ENCODE measurements at regions not wholly inside any gene's neighbourhood (a gene's known extent, or its start where the extent isn't known, plus 50 kb on each side); places are given as distances from the start of the nearest gene placed in this dataset.

DNA sequence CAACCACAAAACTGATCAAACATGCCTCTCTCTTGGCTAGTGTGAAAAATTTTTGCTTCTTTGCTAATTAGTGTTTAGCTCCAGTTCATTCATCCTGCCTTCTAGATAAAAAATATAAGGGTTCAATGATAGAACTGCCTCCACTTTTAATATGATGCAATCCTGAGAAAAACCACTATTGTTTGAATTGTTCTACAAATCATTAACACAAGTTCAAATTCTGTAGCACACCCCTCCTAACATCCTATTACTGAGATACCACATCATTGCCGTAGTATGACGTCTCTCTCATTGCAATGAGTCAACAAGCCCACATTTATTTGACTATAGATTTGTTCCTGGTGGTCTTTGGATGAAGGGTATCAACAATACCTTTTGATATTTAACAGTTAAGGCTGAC lies 365.8 kb upstream of the OPRM1 start:
- 86 to 95% methylated on average over 2 of the region's 2 CpGs for WGBS, 2 experiments
- Histone ChIP-seq H3K4me3 (ENCODE audit: insufficient read depth, low read depth, low read length) (no peak overlapping the region), H3K4me1 (ENCODE audit: control insufficient read depth, insufficient read depth, low read length) (no peaks in the 10 kb centered on the region)

GRCh38 chr6:153670403-153671026 lies 368.5 kb upstream of the OPRM1 start:
- 96 to 99% methylated on average over 3 to 4 of the region's 4 CpGs for WGBS, 2 experiments
- no peaks in the 10 kb centered on the region for H3K4me1 ChIP-seq (ENCODE audit: control insufficient read depth, insufficient read depth, low read length)
- no peaks in the 10 kb centered on the region for H3K36me3 ChIP-seq (ENCODE audit: control insufficient read depth, insufficient read depth, low read length)
- no peaks in the 10 kb centered on the region for H3K27me3 ChIP-seq (ENCODE audit: control insufficient read depth, insufficient read depth, low read length, poor library complexity, severe bottlenecking)
- no peaks in the 10 kb centered on the region for H3K9me3 ChIP-seq (ENCODE audit: control insufficient read depth, low read length)
- H3K4me3 ChIP-seq (ENCODE audit: insufficient read depth, low read depth, low read length) = no peak overlapping the region
- no peak overlapping the region for H3K27ac ChIP-seq (ENCODE audit: insufficient read depth, low read depth, low read length, poor library complexity, severe bottlenecking)

More for the DNA sequence above, 365.8 kb upstream of the OPRM1 start:
- no peaks in the 10 kb centered on the region for H3K27me3 ChIP-seq (ENCODE audit: control insufficient read depth, insufficient read depth, low read length, poor library complexity, severe bottlenecking)
- H3K27ac ChIP-seq (ENCODE audit: insufficient read depth, low read depth, low read length, poor library complexity, severe bottlenecking) = no peak overlapping the region
- no peaks in the 10 kb centered on the region for H3K36me3 ChIP-seq (ENCODE audit: control insufficient read depth, insufficient read depth, low read length)
- no peaks in the 10 kb centered on the region for H3K9me3 ChIP-seq (ENCODE audit: control insufficient read depth, low read length)

- no peak overlapping the region for H3K27ac ChIP-seq (ENCODE audit: insufficient read depth, low read depth, low read length, poor library complexity, severe bottlenecking)
- H3K9me3 ChIP-seq (ENCODE audit: control insufficient read depth, low read length) = no peaks in the 10 kb centered on the region
- H3K4me1 ChIP-seq (ENCODE audit: control insufficient read depth, insufficient read depth, low read length) = no peaks in the 10 kb centered on the region
- H3K36me3 ChIP-seq (ENCODE audit: control insufficient read depth, insufficient read depth, low read length) = no peaks in the 10 kb centered on the region
- H3K4me3 ChIP-seq (ENCODE audit: insufficient read depth, low read depth, low read length) = no peak overlapping the region
- H3K27me3 ChIP-seq (ENCODE audit: control insufficient read depth, insufficient read depth, low read length, poor library complexity, severe bottlenecking) = no peaks in the 10 kb centered on the region
- 90 to 97% methylated on average over 1 of the region's 1 CpG for WGBS, 2 experiments
These were observed 370.3 kb upstream of the OPRM1 start for GRCh38 chr6:153668758-153669157.

GRCh38 chr6:153662982-153663381 lies 376.1 kb upstream of the OPRM1 start:
- WGBS, 2 experiments = 86 to 91% methylated on average over 1 of the region's 1 CpG

DNA sequence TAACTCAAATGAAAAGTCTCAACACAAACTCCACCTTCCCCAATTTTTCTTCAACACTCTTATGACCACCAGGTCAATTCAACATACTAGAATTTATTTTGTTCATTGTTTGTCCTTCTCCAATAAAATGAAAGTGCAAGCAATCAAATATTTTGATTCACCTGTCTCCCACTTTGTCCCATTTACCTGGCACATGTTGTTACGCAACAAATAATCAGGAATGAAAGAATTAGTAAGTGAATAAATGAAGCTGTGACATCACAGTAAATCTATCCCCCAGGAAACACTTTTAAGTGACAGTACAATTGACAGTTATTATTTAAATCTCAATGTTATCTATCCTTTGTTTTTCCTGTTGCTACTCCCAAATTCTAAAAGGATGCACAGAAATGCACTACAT lies 393.7 kb upstream of the OPRM1 start:
- no peaks in the 10 kb centered on the region for H3K9me3 ChIP-seq (ENCODE audit: control insufficient read depth, low read length)
- no peak overlapping the region for H3K27ac ChIP-seq (ENCODE audit: insufficient read depth, low read depth, low read length, poor library complexity, severe bottlenecking)
- no peaks in the 10 kb centered on the region for H3K36me3 ChIP-seq (ENCODE audit: control insufficient read depth, insufficient read depth, low read length)
- H3K4me3 ChIP-seq (ENCODE audit: insufficient read depth, low read depth, low read length) = no peak overlapping the region
- no peaks in the 10 kb centered on the region for H3K4me1 ChIP-seq (ENCODE audit: control insufficient read depth, insufficient read depth, low read length)
- 100% methylated on average over 1 of the region's 1 CpG; no CpG with 5 or more reads in 1 of the 2 experiments for WGBS, 2 experiments
- H3K27me3 ChIP-seq (ENCODE audit: control insufficient read depth, insufficient read depth, low read length, poor library complexity, severe bottlenecking) = no peaks in the 10 kb centered on the region

More at GRCh38 chr6:153662982-153663381, 376.1 kb upstream of the OPRM1 start:
- no peaks in the 10 kb centered on the region for H3K4me1 ChIP-seq (ENCODE audit: control insufficient read depth, insufficient read depth, low read length)
- H3K36me3 ChIP-seq (ENCODE audit: control insufficient read depth, insufficient read depth, low read length) = no peaks in the 10 kb centered on the region
- H3K9me3 ChIP-seq (ENCODE audit: control insufficient read depth, low read length) = no peaks in the 10 kb centered on the region
- H3K27ac ChIP-seq (ENCODE audit: insufficient read depth, low read depth, low read length, poor library complexity, severe bottlenecking) = no peak overlapping the region
- no peak overlapping the region for H3K4me3 ChIP-seq (ENCODE audit: insufficient read depth, low read depth, low read length)
- no peaks in the 10 kb centered on the region for H3K27me3 ChIP-seq (ENCODE audit: control insufficient read depth, insufficient read depth, low read length, poor library complexity, severe bottlenecking)

- no peaks in the 10 kb centered on the region for H3K4me1 ChIP-seq (ENCODE audit: control insufficient read depth, insufficient read depth, low read length)
- H3K9me3 ChIP-seq (ENCODE audit: control insufficient read depth, low read length) = no peaks in the 10 kb centered on the region
- WGBS, 2 experiments = 89 to 100% methylated on average over 1 of the region's 1 CpG
- H3K36me3 ChIP-seq (ENCODE audit: control insufficient read depth, insufficient read depth, low read length) = no peaks in the 10 kb centered on the region
- no peak overlapping the region for H3K27ac ChIP-seq (ENCODE audit: insufficient read depth, low read depth, low read length, poor library complexity, severe bottlenecking)
- no peaks in the 10 kb centered on the region for H3K27me3 ChIP-seq (ENCODE audit: control insufficient read depth, insufficient read depth, low read length, poor library complexity, severe bottlenecking)
- H3K4me3 ChIP-seq (ENCODE audit: insufficient read depth, low read depth, low read length) = no peak overlapping the region
These were observed 395.0 kb upstream of the OPRM1 start for GRCh38 chr6:153644000-153644399.

- H3K27ac ChIP-seq (ENCODE audit: insufficient read depth, low read depth, low read length, poor library complexity, severe bottlenecking) = no peak overlapping the region
- no peaks in the 10 kb centered on the region for H3K27me3 ChIP-seq (ENCODE audit: control insufficient read depth, insufficient read depth, low read length, poor library complexity, severe bottlenecking)
- no peaks in the 10 kb centered on the region for H3K4me1 ChIP-seq (ENCODE audit: control insufficient read depth, insufficient read depth, low read length)
- no peaks in the 10 kb centered on the region for H3K36me3 ChIP-seq (ENCODE audit: control insufficient read depth, insufficient read depth, low read length)
- H3K4me3 ChIP-seq (ENCODE audit: insufficient read depth, low read depth, low read length) = no peak overlapping the region
- H3K9me3 ChIP-seq (ENCODE audit: control insufficient read depth, low read length) = no peaks in the 10 kb centered on the region
These were observed 404.6 kb upstream of the OPRM1 start for GRCh38 chr6:153634416-153634815.

DNA sequence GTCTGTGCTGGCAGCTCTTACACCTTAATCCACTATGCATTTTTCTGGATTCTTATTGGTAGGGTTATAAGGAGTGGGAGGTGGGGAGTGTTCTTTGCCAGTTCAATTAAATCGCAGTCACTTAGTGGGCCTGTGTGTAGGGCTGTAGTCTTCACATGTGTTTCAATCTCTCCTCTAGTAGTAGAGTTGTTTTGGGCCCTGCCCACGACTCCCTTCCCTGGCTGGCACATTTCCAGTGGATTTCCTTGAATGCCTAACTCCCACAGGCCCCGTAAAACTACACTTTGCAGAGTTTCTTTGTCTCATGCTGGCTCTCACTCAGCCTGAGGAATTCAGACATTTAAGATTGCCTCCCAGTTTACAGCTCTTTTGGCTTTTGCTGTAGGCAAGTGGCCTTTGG lies 414.0 kb upstream of the OPRM1 start:
- Histone ChIP-seq H3K27ac (ENCODE audit: insufficient read depth, low read depth, low read length, poor library complexity, severe bottlenecking) (no peak overlapping the region), H3K4me3 (ENCODE audit: insufficient read depth, low read depth, low read length) (no peak overlapping the region)
- WGBS, 2 experiments = 67 to 70% methylated on average over 3 of the region's 3 CpGs

DNA sequence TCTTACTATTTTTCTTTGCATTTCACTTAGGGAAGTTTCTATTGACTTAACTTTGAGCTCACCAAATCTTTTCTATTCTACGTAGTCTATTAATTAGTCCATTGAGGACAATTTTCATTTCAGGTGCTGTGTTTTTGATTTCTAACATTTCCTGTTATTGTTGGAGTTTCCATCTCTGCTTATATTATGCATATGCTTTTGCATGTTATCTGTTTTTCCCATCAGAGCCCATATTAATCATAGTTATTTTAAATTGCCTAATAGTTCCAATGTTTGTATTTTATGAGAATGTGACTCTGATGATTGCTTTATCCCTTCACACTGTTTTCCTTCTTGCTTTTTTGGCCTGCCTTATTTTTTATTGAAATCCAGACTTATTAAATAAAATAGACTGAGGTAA lies 414.5 kb upstream of the OPRM1 start:
- Histone ChIP-seq H3K4me1 (ENCODE audit: control insufficient read depth, insufficient read depth, low read length) (no peaks in the 10 kb centered on the region), H3K36me3 (ENCODE audit: control insufficient read depth, insufficient read depth, low read length) (no peaks in the 10 kb centered on the region), H3K9me3 (ENCODE audit: control insufficient read depth, low read length) (no peaks in the 10 kb centered on the region), H3K27ac (ENCODE audit: insufficient read depth, low read depth, low read length, poor library complexity, severe bottlenecking) (no peak overlapping the region), H3K27me3 (ENCODE audit: control insufficient read depth, insufficient read depth, low read length, poor library complexity, severe bottlenecking) (no peaks in the 10 kb centered on the region), H3K4me3 (ENCODE audit: insufficient read depth, low read depth, low read length) (no peak overlapping the region)
- WGBS, 2 experiments = 100% methylated on average over 1 of the region's 1 CpG

More for the DNA sequence above, 414.0 kb upstream of the OPRM1 start:
- no peaks in the 10 kb centered on the region for H3K36me3 ChIP-seq (ENCODE audit: control insufficient read depth, insufficient read depth, low read length)
- H3K9me3 ChIP-seq (ENCODE audit: control insufficient read depth, low read length) = no peaks in the 10 kb centered on the region
- H3K27me3 ChIP-seq (ENCODE audit: control insufficient read depth, insufficient read depth, low read length, poor library complexity, severe bottlenecking) = no peaks in the 10 kb centered on the region
- H3K4me1 ChIP-seq (ENCODE audit: control insufficient read depth, insufficient read depth, low read length) = no peaks in the 10 kb centered on the region

- H3K36me3 ChIP-seq (ENCODE audit: control insufficient read depth, insufficient read depth, low read length) = no peaks in the 10 kb centered on the region
- WGBS, 2 experiments = 92 to 100% methylated on average over 1 of the region's 2 CpGs
- no peak overlapping the region for H3K4me3 ChIP-seq (ENCODE audit: insufficient read depth, low read depth, low read length)
- no peaks in the 10 kb centered on the region for H3K4me1 ChIP-seq (ENCODE audit: control insufficient read depth, insufficient read depth, low read length)
- no peaks in the 10 kb centered on the region for H3K9me3 ChIP-seq (ENCODE audit: control insufficient read depth, low read length)
- no peaks in the 10 kb centered on the region for H3K27me3 ChIP-seq (ENCODE audit: control insufficient read depth, insufficient read depth, low read length, poor library complexity, severe bottlenecking)
- no peak overlapping the region for H3K27ac ChIP-seq (ENCODE audit: insufficient read depth, low read depth, low read length, poor library complexity, severe bottlenecking)
These were observed 415.5 kb upstream of the OPRM1 start for GRCh38 chr6:153623496-153623895.

DNA sequence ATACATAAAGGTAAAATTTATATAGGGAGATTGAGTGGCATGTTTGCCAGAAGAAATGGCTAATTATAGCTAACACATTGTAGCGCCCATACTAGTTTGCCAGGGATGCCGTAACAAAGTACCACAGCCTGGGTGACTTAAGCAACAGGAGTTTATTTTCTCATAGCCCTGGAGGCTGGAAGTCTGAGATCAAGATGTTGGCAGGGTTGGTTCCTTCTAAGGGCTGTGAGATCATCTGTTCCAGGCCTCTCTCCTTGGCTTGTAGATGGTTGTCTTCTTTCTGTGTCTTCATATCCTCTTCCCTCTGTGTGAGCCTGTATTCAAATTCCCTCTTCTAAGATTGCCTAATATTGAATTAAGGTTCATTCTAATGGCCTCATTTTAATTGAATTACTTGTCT lies 417.5 kb upstream of the OPRM1 start:
- Histone ChIP-seq H3K4me1 (ENCODE audit: control insufficient read depth, insufficient read depth, low read length) (no peaks in the 10 kb centered on the region), H3K27me3 (ENCODE audit: control insufficient read depth, insufficient read depth, low read length, poor library complexity, severe bottlenecking) (no peaks in the 10 kb centered on the region), H3K4me3 (ENCODE audit: insufficient read depth, low read depth, low read length) (no peak overlapping the region), H3K27ac (ENCODE audit: insufficient read depth, low read depth, low read length, poor library complexity, severe bottlenecking) (no peak overlapping the region), H3K36me3 (ENCODE audit: control insufficient read depth, insufficient read depth, low read length) (no peaks in the 10 kb centered on the region), H3K9me3 (ENCODE audit: control insufficient read depth, low read length) (no peaks in the 10 kb centered on the region)
- 95 to 99% methylated on average over 2 of the region's 2 CpGs for WGBS, 2 experiments
